ENCODE measurements at regions not wholly inside any gene's neighbourhood (a gene's known extent, or its start where the extent isn't known, plus 50 kb on each side); places are given as distances from the start of the nearest gene placed in this dataset.

GRCh38 chr7:131106681-131107336 is 220.9 kb upstream of the MKLN1 start:
- H3K36me3 ChIP-seq (ENCODE audit: control insufficient read depth, insufficient read depth, low read length) = no peaks in the 10 kb centered on the region
- H3K4me1 ChIP-seq (ENCODE audit: control insufficient read depth, extremely low read depth, insufficient read depth, low read length) = peaks cover 26% of the 10 kb centered on the region
- H3K27ac ChIP-seq (ENCODE audit: insufficient read depth, low read length) = peak overlapping the region; percentile 97
- H3K9ac ChIP-seq (ENCODE audit: insufficient read depth, low read length) = peak overlapping the region; percentile 97
- H4K20me1 ChIP-seq (ENCODE audit: control insufficient read depth, extremely low read depth, insufficient read depth, low read length) = no peaks in the 10 kb centered on the region
- TF ChIP-seq CTCF (conservative IDR thresholded peaks at IDR 0.05 in 1 of 2, IDR thresholded peaks at IDR 0.05 in 1 of 2; ENCODE audit: low read depth in 1 of 2, low read length in 2 of 2) = no peak
- no peak for TF ChIP-seq EZH2 (IDR thresholded peaks at IDR 0.05; ENCODE audit: low read length, missing control alignments)
- peak in 1 of 2 donors; percentile 4 for DNase-seq (ENCODE audit: low read depth in 2 of 2)
- no peaks in the 10 kb centered on the region for H3K27me3 ChIP-seq (ENCODE audit: control insufficient read depth, insufficient read depth, low read length)
- H2AFZ ChIP-seq (ENCODE audit: low read length) = no peak overlapping the region
- H3K9me3 ChIP-seq (ENCODE audit: control insufficient read depth, insufficient read depth, low read depth, low read length) = no peaks in the 10 kb centered on the region
- H3K4me3 ChIP-seq (replicated peaks in 1 of 4; ENCODE audit: control extremely low read depth in 1 of 4, insufficient read depth in 1 of 4, low read depth in 3 of 4, low read length in 4 of 4) = peak overlapping the region; percentile 74 to 99 (median 90)
- H3K79me2 ChIP-seq (ENCODE audit: control insufficient read depth, insufficient read depth, low read length) = peaks cover 82% of the 10 kb centered on the region
- peak overlapping the region; percentile 86 for H3K4me2 ChIP-seq (ENCODE audit: extremely low read depth, insufficient read depth, low read length)

- Histone ChIP-seq H3K27ac (ENCODE audit: insufficient read depth, low read length) (peak overlapping the region; percentile 97), H3K27me3 (ENCODE audit: control insufficient read depth, insufficient read depth, low read length) (no peaks in the 10 kb centered on the region), H3K4me1 (ENCODE audit: control insufficient read depth, extremely low read depth, insufficient read depth, low read length) (peaks cover 27% of the 10 kb centered on the region), H3K79me2 (ENCODE audit: control insufficient read depth, insufficient read depth, low read length) (peaks cover 77% of the 10 kb centered on the region), H3K4me3 (replicated peaks in 1 of 4; ENCODE audit: control extremely low read depth in 1 of 4, insufficient read depth in 1 of 4, low read depth in 3 of 4, low read length in 4 of 4) (peak overlapping the region; percentile 74 to 99 (median 90)), H4K20me1 (ENCODE audit: control insufficient read depth, extremely low read depth, insufficient read depth, low read length) (no peaks in the 10 kb centered on the region), H3K9me3 (ENCODE audit: control insufficient read depth, insufficient read depth, low read depth, low read length) (no peaks in the 10 kb centered on the region), H2AFZ (ENCODE audit: low read length) (no peak overlapping the region), H3K9ac (ENCODE audit: insufficient read depth, low read length) (peak overlapping the region; percentile 97), H3K36me3 (ENCODE audit: control insufficient read depth, insufficient read depth, low read length) (no peaks in the 10 kb centered on the region), H3K4me2 (ENCODE audit: extremely low read depth, insufficient read depth, low read length) (peak overlapping the region; percentile 98)
- TF ChIP-seq CTCF (conservative IDR thresholded peaks at IDR 0.05 in 1 of 2, IDR thresholded peaks at IDR 0.05 in 1 of 2; ENCODE audit: low read depth in 1 of 2, low read length in 2 of 2) = no peak
- TF ChIP-seq EZH2 (IDR thresholded peaks at IDR 0.05; ENCODE audit: low read length, missing control alignments) = no peak
- peak; percentile 73 to 85 for DNase-seq (ENCODE audit: low read depth in 2 of 2)
Measured at GRCh38 chr7:131107337-131108211, 220.1 kb upstream of the MKLN1 start.

- no peak for TF ChIP-seq CTCF (conservative IDR thresholded peaks at IDR 0.05 in 1 of 2, IDR thresholded peaks at IDR 0.05 in 1 of 2; ENCODE audit: low read depth in 1 of 2, low read length in 2 of 2)
- no peak for TF ChIP-seq EZH2 (IDR thresholded peaks at IDR 0.05; ENCODE audit: low read length, missing control alignments)
- Histone ChIP-seq H4K20me1 (ENCODE audit: control insufficient read depth, extremely low read depth, insufficient read depth, low read length) (no peaks in the 10 kb centered on the region), H3K27me3 (ENCODE audit: control insufficient read depth, insufficient read depth, low read length) (no peaks in the 10 kb centered on the region), H3K9ac (ENCODE audit: insufficient read depth, low read length) (peak overlapping the region; percentile 97), H3K4me3 (replicated peaks in 1 of 4; ENCODE audit: control extremely low read depth in 1 of 4, insufficient read depth in 1 of 4, low read depth in 3 of 4, low read length in 4 of 4) (peak overlapping the region; percentile 74 to 99 (median 90)), H2AFZ (ENCODE audit: low read length) (no peak overlapping the region), H3K79me2 (ENCODE audit: control insufficient read depth, insufficient read depth, low read length) (peaks cover 69% of the 10 kb centered on the region), H3K4me2 (ENCODE audit: extremely low read depth, insufficient read depth, low read length) (peak overlapping the region; percentile 98), H3K9me3 (ENCODE audit: control insufficient read depth, insufficient read depth, low read depth, low read length) (no peaks in the 10 kb centered on the region), H3K27ac (ENCODE audit: insufficient read depth, low read length) (peak overlapping the region; percentile 97), H3K36me3 (ENCODE audit: control insufficient read depth, insufficient read depth, low read length) (no peaks in the 10 kb centered on the region), H3K4me1 (ENCODE audit: control insufficient read depth, extremely low read depth, insufficient read depth, low read length) (peaks cover 27% of the 10 kb centered on the region)
- DNase-seq (ENCODE audit: low read depth in 2 of 2) = peak; percentile 6 to 35
Measured at GRCh38 chr7:131108212-131108940, 219.3 kb upstream of the MKLN1 start.
